Muscle layer of duodenum (tissue), 2 donors: ENCODE measurements at regions not wholly inside any gene's neighbourhood (a gene's known extent, or its start where the extent isn't known, plus 50 kb on each side); places are given as distances from the start of the nearest gene placed in this dataset.

ENCODE experiments used
- H3K27ac ChIP-seq: one replicate; pipeline ENCODE4 v1.7.0; 2013; ENCODE audit warnings: mild to moderate bottlenecking, low read length
- H3K27me3 ChIP-seq: one replicate; pipeline ENCODE4 v1.7.0; 2013; ENCODE audit warnings: low read depth, mild to moderate bottlenecking, control low read depth, low read length
- H3K36me3 ChIP-seq, 2 donors: one replicate each; pipeline ENCODE4 v1.7.0; 2013; ENCODE audit warnings: low read length in 2 of 2, control low read depth in 1 of 2, mild to moderate bottlenecking in 1 of 2; ENCODE audit not compliant: insufficient read depth in 2 of 2, control insufficient read depth in 1 of 2
- H3K4me1 ChIP-seq, 2 donors: one replicate each; pipeline ENCODE4 v1.7.0; 2013; ENCODE audit warnings: low read length in 2 of 2, mild to moderate bottlenecking in 2 of 2, control low read depth in 1 of 2, moderate library complexity in 1 of 2; ENCODE audit not compliant: insufficient read depth in 2 of 2, control insufficient read depth in 1 of 2
- H3K4me3 ChIP-seq, 2 donors: one replicate each; pipeline ENCODE4 v1.7.0; 2013; ENCODE audit warnings: low read length in 2 of 2, low read depth in 1 of 2, mild to moderate bottlenecking in 1 of 2
- H3K9me3 ChIP-seq, 2 donors: one replicate each; pipeline ENCODE4 v1.7.0; 2013; ENCODE audit warnings: low read length in 2 of 2, control low read depth in 1 of 2, mild to moderate bottlenecking in 1 of 2; ENCODE audit not compliant: control insufficient read depth in 1 of 2
- donor health status: healthy.

DNA sequence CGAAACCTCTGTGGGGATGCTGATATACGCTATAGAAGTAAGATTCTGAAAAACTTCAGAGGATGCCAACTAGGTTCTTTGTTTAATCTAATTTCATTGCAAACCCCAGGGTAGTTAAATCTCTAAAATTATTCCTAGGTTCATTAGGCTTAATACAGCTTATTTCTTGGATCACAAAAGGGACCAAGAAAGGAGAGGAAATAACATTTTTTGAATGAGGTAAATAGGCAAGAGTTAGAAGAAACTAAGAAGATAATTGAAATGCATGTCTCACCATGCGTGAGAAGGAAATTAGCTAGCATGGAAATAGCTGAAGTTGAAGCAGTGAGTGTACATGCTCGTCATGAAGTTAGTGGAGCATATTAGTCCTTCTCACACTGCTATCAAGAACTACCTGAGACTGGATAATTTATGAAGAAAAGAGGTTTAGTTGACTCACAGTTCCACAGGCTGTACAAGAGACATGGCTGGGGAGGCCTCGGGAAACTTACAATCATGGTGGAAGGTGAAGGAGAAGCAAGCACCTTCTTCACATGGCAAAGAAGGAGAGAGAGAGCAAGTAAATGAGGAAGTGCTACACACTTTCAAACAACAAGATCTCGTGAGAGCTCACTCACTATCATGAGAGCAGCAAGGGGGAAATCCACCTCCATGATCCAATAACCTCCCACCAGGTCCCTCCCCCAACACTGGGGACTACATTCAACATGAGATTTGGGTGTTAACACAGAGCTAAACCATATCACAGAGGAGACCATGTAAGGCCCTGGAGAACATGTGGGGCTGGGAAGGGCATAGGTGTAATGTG lies 125.1 kb upstream of the OSMR start:
- Histone ChIP-seq H3K4me1 (peaks cover 0 to 7% of the 10 kb centered on the region in 2 donors), H3K27ac (no peak overlapping the region), H3K27me3 (no peaks in the 10 kb centered on the region), H3K9me3 (no peaks in the 10 kb centered on the region), H3K4me3 (no peak overlapping the region), H3K36me3 (no peaks in the 10 kb centered on the region)

DNA sequence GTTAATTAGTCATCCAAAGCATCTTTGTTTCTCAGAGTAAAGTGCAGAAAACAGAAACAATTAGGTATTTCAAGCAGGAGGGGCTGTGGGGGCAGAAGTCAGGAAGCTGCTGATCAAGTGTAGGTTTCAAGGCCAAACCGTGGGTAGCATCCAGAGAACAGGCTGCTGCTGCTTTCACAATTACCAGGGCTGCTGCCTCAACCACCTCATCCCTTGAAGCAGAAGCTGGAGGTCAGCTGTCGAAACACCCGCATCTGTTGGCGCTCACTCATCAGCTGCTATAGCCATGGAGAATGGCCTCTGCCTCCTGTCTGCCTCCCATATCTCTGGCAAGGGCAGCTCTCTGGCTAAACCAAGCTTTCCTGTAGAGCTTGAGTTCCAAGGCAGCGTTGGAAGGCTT lies 122.9 kb upstream of the OSMR start:
- Histone ChIP-seq H3K9me3 (no peaks in the 10 kb centered on the region), H3K27ac (no peak overlapping the region), H3K4me1 (peaks cover 0 to 7% of the 10 kb centered on the region in 2 donors), H3K4me3 (no peak overlapping the region), H3K27me3 (no peaks in the 10 kb centered on the region), H3K36me3 (no peaks in the 10 kb centered on the region)

- Histone ChIP-seq H3K9me3 (no peaks in the 10 kb centered on the region), H3K4me1 (peaks cover 0 to 7% of the 10 kb centered on the region in 2 donors), H3K27ac (no peak overlapping the region), H3K36me3 (no peaks in the 10 kb centered on the region), H3K4me3 (no peak overlapping the region), H3K27me3 (no peaks in the 10 kb centered on the region)
Observed at GRCh38 chr5:38723426-38723825, 122.4 kb upstream of the OSMR start.

GRCh38 chr5:38724301-38725030 lies 121.3 kb upstream of the OSMR start:
- H3K4me1 ChIP-seq = peaks cover 0 to 7% of the 10 kb centered on the region in 2 donors
- H3K27ac ChIP-seq = no peak overlapping the region
- H3K36me3 ChIP-seq = no peaks in the 10 kb centered on the region
- H3K9me3 ChIP-seq = no peaks in the 10 kb centered on the region
- H3K4me3 ChIP-seq = no peak overlapping the region
- no peaks in the 10 kb centered on the region for H3K27me3 ChIP-seq

DNA sequence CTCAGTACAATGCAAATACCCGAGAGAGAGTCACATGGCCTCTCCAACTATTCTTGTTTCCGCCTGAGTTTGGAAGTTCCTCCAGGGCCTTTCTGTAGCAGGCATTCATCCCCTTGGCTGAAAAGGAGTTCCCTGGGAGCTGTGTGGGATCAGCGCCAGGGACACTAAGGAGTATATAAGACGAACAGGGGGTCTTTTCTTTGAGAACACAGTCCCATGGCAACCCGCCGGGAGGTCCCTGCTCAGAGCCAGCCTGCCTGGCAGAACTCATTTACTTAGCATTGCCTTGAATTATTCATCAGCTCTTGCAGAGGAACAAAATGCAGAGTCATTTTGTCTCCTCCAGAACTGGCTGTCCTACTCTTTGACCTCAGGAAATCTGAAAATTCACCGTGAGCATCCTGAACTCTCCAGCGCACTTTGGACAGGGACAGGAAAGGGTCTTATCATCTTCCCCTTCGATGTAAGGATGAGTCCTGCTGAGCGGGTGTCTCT lies 120.4 kb upstream of the OSMR start:
- no peak overlapping the region for H3K27ac ChIP-seq
- no peaks in the 10 kb centered on the region for H3K27me3 ChIP-seq
- H3K36me3 ChIP-seq = no peaks in the 10 kb centered on the region
- no peaks in the 10 kb centered on the region for H3K4me1 ChIP-seq
- H3K4me3 ChIP-seq = no peak overlapping the region
- H3K9me3 ChIP-seq = no peaks in the 10 kb centered on the region

- Histone ChIP-seq H3K27ac (no peak overlapping the region), H3K4me1 (no peaks in the 10 kb centered on the region), H3K9me3 (no peaks in the 10 kb centered on the region), H3K4me3 (no peak overlapping the region), H3K36me3 (no peaks in the 10 kb centered on the region), H3K27me3 (no peaks in the 10 kb centered on the region)
Observed at GRCh38 chr5:38726279-38726678, 119.5 kb upstream of the OSMR start.

- H3K27ac ChIP-seq = no peak overlapping the region
- no peak overlapping the region for H3K4me3 ChIP-seq
- H3K9me3 ChIP-seq = no peaks in the 10 kb centered on the region
- H3K4me1 ChIP-seq = no peaks in the 10 kb centered on the region
- no peaks in the 10 kb centered on the region for H3K36me3 ChIP-seq
- H3K27me3 ChIP-seq = no peaks in the 10 kb centered on the region
Observed at GRCh38 chr5:38728029-38728428, 117.8 kb upstream of the OSMR start.

DNA sequence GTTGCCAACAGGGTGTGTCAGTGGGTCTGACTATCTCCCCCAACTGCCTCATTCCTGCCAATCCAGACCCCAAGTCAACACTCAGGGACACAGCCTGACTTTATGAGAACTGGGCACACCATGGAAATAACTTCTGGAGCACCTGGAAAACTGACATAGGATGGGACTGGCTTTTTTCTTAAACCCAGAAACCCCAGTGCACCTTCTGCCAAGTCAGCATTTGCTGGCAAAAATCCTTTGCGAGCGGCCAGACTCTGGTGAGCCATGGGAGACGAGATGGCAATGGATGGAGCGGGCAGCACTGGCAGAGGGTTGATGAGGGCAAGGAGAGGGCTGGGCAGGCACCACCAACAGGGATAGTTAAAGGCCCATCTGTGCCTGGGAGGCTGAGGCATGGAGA lies 114.4 kb upstream of the OSMR start:
- Histone ChIP-seq H3K4me1 (no peaks in the 10 kb centered on the region), H3K36me3 (no peaks in the 10 kb centered on the region), H3K4me3 (no peak overlapping the region), H3K27ac (no peak overlapping the region), H3K9me3 (no peaks in the 10 kb centered on the region), H3K27me3 (no peaks in the 10 kb centered on the region)

DNA sequence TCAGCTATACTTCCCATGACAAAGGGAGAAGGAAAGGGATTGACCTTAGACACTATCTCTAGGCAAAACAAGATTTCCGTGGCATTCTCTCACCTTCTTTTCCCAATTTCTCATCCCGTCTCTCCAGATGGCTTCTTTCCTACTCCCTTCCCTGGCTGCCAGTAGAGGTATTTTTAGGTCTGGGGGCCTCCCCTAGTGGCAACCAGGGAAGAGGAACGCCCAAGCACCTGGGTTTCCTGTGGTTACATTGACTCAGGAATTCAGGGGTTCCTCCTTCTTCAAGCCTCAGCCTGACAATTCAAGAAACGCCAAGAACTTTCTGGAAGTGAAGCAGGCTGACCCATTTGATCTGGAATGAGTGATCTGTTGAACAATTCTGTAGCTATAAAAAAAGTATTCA lies 111.5 kb upstream of the OSMR start:
- no peak overlapping the region for H3K27ac ChIP-seq
- no peaks in the 10 kb centered on the region for H3K36me3 ChIP-seq
- no peaks in the 10 kb centered on the region for H3K4me1 ChIP-seq
- no peaks in the 10 kb centered on the region for H3K27me3 ChIP-seq
- no peaks in the 10 kb centered on the region for H3K9me3 ChIP-seq
- H3K4me3 ChIP-seq = no peak overlapping the region

DNA sequence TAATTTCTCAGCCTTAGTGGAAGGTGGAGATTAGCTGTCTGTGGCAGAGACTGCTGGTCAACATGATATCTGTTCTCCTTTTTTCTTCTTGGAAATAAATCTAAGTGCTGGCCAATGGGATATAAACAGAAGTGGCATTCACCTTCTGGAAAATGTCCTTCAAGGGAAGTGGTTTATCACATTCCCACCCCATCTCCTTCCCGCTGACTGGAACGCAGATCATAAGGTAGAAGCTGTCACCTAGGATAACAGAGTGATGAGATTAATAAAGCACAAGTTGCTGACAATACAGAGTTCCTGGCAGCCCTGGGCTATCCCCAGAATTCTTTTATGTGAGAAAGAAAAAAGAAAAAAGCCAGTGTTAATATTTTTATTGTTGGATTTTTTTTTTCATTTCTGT lies 109.7 kb upstream of the OSMR start:
- H3K9me3 ChIP-seq = no peaks in the 10 kb centered on the region
- no peaks in the 10 kb centered on the region for H3K36me3 ChIP-seq
- no peak overlapping the region for H3K27ac ChIP-seq
- no peak overlapping the region for H3K4me3 ChIP-seq
- no peaks in the 10 kb centered on the region for H3K27me3 ChIP-seq
- no peaks in the 10 kb centered on the region for H3K4me1 ChIP-seq

DNA sequence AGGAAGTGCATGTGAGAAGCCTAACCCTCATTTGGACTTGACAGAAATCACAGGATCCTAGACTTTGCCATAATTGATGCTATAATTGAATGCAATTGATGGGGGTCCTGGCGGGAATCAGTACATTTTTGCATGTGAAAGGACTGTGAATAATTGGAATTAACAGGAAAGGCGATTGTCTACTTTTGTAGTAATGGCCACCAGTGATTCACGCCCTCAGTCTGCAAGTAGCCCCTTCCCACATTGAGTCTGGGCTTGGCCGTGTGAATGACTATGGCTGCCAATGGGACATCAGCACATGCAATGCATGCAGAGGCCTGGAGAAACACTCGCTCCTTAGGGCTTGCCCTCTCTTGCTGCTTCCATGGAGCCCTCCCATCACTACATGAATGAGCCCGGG lies 107.8 kb upstream of the OSMR start:
- no peak overlapping the region for H3K4me3 ChIP-seq
- H3K4me1 ChIP-seq = no peaks in the 10 kb centered on the region
- H3K9me3 ChIP-seq = peaks cover under 1 to 1% of the 10 kb centered on the region in 2 donors
- H3K36me3 ChIP-seq = no peaks in the 10 kb centered on the region
- no peaks in the 10 kb centered on the region for H3K27me3 ChIP-seq
- no peak overlapping the region for H3K27ac ChIP-seq
